ENCODE measurements at regions not wholly inside any gene's neighbourhood (a gene's known extent, or its start where the extent isn't known, plus 50 kb on each side); places are given as distances from the start of the nearest gene placed in this dataset.

DNA sequence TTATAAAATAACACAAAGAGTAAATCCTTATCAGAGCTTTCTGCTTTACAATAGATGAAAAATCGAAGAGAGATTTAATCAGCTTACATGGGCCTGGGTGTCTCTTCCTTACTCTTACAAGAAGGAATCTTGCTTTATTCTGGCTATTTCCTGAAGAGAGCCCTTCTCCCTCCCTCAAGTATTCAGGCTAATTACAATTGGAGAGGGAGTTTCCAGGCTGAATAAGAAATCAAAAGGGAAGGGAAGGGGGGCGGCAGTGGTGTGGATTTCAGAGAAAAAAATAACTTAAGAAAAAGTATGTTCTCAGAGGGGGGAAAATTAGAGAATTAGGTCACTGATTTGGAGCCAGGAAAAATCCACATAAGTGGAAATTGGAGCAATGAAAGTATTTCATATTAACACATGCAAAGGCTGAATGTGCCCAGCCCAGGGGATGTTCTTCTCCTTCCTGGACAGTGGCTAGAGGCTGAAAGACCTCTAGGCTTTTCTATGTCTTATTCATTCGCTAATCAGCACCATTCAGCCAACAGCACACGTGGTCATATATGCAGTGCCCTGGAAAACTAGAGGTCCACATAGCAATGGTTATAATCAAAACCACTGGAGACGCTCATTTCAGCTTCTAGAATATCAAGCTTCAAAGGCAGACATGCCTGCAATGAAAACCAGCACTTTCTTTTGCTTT is 158.9 kb upstream of the BTG1 start:
- DNase-seq (ENCODE audit: low read depth in 2 of 2) = no peak

DNA sequence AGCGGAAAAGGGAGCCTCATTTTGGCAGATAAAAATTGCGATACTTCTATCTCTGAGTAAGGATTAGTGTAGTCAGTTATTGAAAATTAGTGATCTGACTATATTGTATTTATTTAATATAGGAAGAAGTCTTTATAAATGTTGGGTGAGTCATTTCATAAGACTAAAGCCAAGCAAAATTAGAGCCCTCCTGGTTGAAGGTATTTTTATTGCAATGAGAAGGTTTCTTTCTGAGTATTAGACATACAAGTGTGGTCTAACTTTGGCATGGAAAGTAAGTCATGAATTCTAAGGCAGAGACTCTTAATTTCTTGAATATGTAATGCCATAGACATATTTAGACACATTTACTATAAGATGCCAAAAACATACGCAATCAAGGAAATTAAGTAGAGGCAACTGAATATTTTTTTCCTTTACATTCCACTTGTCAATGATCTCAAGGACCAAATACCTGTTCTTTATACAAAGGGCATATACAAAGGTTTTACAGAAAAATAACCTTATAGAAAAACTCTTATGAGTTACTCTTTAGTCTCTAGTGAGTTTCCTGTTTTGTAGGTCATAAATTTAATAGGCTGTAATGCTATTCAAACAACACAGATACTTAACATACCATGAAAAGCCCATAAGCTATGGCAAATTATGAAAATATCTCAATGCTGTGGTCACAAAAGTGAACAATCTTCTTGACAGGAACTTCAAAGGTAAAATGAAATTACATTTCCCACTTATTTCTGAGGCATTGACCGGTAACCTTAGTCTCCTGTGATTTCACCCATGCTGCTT is 156.6 kb upstream of the BTG1 start:
- DNase-seq (ENCODE audit: low read depth in 2 of 2) = no peak

DNA sequence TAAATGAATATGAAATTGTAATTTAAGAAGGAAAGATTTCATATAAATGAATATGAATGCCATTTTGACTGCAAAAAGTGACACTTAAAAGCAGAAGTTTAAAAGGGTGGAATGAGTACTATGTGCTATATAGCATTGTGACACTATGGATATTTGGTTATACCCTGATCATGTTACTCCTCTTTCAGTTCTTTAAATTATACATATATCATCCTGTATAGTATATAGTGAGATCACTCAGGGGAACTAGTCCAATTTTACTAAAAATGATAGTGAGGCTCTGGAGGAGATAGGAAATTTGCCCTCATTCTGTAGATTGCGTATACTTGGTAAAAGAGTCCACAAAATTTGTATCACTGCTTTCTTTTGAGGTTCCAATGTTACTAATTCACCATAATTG is 155.7 kb upstream of the BTG1 start:
- DNase-seq (ENCODE audit: low read depth in 2 of 2) = no peak

DNA sequence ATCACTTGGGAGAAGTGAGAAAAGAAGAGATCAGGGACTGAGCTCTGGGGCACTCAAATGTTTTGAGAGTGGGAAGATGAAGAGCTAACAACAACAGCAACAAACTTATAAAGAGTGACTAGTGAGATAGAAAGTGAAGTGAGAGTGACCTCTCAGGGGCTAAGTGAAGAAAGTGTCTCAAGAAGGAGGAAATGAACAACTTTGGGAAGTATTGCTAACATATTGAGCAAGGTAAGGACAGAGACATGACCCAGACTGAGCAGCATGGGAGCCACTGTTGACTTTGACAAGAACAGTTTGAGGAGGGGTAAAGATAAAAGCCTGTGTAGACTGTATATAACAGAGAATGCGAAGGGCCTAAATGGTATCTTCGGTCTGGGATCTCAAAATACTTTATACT is 155.1 kb upstream of the BTG1 start:
- no peak for DNase-seq (ENCODE audit: low read depth in 2 of 2)

DNA sequence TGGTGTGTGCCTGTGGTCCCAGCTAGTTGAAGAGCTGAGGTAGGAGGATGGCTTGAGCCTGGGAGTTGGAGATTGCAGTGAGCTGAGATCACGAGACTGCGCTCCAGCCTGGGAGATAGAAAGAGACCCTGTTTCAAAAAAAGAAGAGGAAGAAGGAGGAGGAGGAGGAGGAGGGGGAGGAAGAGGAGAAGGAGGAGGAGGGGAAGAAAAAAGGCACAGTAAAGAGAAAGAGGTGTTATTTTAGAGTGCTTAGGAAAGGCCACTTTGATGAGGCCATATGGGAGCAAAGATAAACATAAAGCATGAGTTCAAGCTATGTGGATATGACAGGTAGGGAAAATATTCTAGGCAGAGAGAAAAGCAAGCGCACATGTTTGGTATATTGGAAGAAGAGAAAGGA is 154.1 kb upstream of the BTG1 start:
- no peak for DNase-seq (ENCODE audit: low read depth in 2 of 2)

DNA sequence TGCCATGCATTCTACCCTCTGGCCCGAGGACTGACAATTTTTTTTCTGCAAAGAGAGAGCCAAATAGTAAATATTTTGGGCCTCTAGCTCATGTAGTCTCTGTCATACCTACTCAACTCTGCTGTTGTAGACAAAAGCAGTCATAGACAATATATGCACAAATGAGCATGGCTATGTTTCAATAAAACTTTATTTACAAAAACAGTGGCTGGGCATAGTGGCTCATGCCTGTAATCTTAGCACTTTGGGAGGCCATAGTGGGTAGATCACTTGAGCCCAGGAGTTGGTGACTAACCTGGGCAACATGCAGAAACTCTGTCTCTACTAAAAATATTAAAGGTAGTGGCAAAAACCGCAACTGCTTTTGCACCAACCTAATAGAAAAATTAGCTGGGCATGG is 153.7 kb upstream of the BTG1 start:
- no peak for DNase-seq (ENCODE audit: low read depth in 2 of 2)

- DNase-seq (ENCODE audit: low read depth in 2 of 2) = no peak
These were observed 152.5 kb upstream of the BTG1 start for GRCh38 chr12:92297932-92298696.

- no peak for DNase-seq (ENCODE audit: low read depth in 2 of 2)
These were observed 151.8 kb upstream of the BTG1 start for GRCh38 chr12:92297405-92297804.

- DNase-seq (ENCODE audit: low read depth in 2 of 2) = no peak
These were observed 149.9 kb upstream of the BTG1 start for GRCh38 chr12:92295523-92295922.

- DNase-seq (ENCODE audit: low read depth in 2 of 2) = no peak
These were observed 149.2 kb upstream of the BTG1 start for GRCh38 chr12:92294676-92295440.

DNA sequence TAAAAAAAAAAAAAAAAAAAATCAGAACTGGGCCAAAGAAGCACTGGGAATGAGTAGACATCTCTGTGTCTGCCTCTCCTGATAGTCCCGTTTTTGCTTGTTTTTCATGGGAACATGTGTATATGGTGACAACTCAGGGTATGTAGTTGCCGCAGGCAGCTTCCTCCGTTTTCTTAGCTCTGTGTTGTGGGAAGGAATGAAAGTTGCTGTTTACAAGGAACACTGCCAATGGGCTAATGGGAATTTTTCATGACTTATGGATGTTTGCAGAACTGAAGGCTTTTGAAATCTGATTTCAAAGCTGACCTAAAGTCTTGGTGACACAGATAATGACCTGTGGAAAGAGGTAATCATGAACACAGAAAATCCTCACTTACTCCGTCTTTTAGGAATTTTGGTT is 146.4 kb upstream of the BTG1 start:
- DNase-seq (ENCODE audit: low read depth in 2 of 2) = no peak

DNA sequence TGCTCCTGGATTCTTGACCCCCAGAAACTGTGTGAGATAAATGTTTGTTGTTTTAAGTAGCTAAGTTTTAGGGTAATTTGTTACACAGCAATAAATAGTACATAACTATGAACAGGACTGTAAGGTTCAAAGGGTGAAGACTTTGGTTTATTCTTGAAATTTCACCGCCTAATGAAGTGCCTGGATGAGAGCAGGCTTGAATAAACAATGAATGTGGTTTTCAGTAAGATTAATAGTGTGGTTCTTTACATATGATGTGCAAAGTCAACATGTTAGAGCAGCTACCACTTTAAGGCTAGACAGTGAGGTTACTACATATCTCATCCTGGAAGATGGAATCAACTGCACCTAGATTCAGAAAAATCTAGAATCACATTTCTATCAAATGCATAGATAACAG is 145.2 kb upstream of the BTG1 start:
- no peak for DNase-seq (ENCODE audit: low read depth in 2 of 2)

DNA sequence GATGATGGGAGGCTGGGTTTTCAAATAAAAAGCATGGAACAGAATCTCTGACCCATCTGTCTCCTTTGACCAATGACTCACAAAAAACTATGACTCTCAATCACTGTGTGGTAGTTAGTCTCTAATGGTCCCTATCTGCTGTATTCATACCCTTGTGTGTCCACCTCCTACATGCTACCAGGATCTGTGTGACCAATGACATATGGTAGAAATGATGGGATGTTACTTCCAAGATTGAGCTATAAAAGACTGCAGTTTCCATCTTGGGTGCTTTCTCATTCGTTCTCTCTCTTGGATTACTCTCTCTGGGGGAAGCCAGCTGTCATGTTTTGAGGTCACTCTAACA is 144.7 kb upstream of the BTG1 start:
- DNase-seq (ENCODE audit: low read depth in 2 of 2) = no peak

- DNase-seq (ENCODE audit: low read depth in 2 of 2) = no peak
These were observed 144.1 kb upstream of the BTG1 start for GRCh38 chr12:92289629-92290349.

GRCh38 chr12:92288561-92288960 is 142.9 kb upstream of the BTG1 start:
- DNase-seq (ENCODE audit: low read depth in 2 of 2) = no peak

DNA sequence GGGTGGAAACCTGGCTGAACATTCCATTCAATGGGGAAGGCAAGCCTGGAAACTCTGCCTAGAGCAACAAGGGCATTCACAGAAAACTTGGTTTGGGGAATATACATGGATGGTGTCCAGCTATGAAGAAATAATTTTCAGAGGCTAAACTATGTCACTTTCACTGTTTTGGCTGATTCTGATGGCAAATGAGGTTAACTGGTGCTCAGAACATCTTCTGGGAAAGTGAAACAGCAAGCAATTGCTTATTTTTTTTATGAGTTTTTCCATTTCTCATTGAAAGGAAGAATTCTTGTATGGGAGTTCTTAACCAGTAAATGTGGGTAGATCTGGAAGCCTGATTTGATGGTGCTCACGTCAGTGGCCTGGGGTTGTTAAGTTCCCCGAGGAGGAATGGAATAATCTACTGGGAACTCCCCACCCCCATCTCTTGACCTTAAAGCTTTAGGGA is 132.8 kb upstream of the BTG1 start:
- no peak for DNase-seq (ENCODE audit: low read depth in 2 of 2)

GRCh38 chr12:92277795-92278194 is 132.1 kb upstream of the BTG1 start:
- DNase-seq (ENCODE audit: low read depth in 2 of 2) = no peak

- no peak for DNase-seq (ENCODE audit: low read depth in 2 of 2)
These were observed 130.6 kb upstream of the BTG1 start for GRCh38 chr12:92276276-92276675.

GRCh38 chr12:92275443-92276154 is 130.0 kb upstream of the BTG1 start:
- no peak for DNase-seq (ENCODE audit: low read depth in 2 of 2)

GRCh38 chr12:92273076-92273475 is 127.4 kb upstream of the BTG1 start:
- DNase-seq (ENCODE audit: low read depth in 2 of 2) = no peak
